ENCODE measurements at regions not wholly inside any gene's neighbourhood (a gene's known extent, or its start where the extent isn't known, plus 50 kb on each side); places are given as distances from the start of the nearest gene placed in this dataset.

GRCh38 chr13:67934617-67935330 lies 704.6 kb upstream of the PCDH9 start:
- POLR2A ChIA-PET, result interaction anchor here (0.7 kb wide), 1 partner anchor 14 kb away, joined by 3 read pairs; no protein-coding TSS in a partner anchor
- no TSS peak for BruUV-seq (replicated peaks)
- FAIRE-seq, result no peak
- TF ChIP-seq ZNF239 (CRISPR knock-in tag; IDR thresholded peaks at IDR 0.05) (no peak), HMG20A (CRISPR knock-in tag; conservative IDR thresholded peaks at IDR 0.05) (no peak), MYC (IDR thresholded peaks at IDR 0.05; ENCODE audit: low read depth, low read length) (no peak), MYC (CRISPR knock-in tag; IDR thresholded peaks at IDR 0.05; ENCODE audit: borderline replicate concordance, low read depth) (no peak), ZNF197 (CRISPR knock-in tag; IDR thresholded peaks at IDR 0.05; ENCODE audit: low read depth) (no peak), ZNF699 (CRISPR knock-in tag; IDR thresholded peaks at IDR 0.05; ENCODE audit: insufficient replicate concordance) (no peak), FOXP4 (CRISPR knock-in tag; IDR thresholded peaks at IDR 0.05; ENCODE audit: borderline replicate concordance) (no peak), MAFG (tag; conservative IDR thresholded peaks at IDR 0.05) (no peak), ZNF766 (CRISPR knock-in tag; conservative IDR thresholded peaks at IDR 0.05) (no peak), RBBP5 (IDR thresholded peaks at IDR 0.05; ENCODE audit: borderline replicate concordance, insufficient read depth, low read length, poor library complexity, severe bottlenecking) (no peak), MTF1 (CRISPR knock-in tag; IDR thresholded peaks at IDR 0.05; ENCODE audit: borderline replicate concordance) (no peak), LCOR (CRISPR knock-in tag; IDR thresholded peaks at IDR 0.05) (no peak), ZNF263 (CRISPR knock-in tag; IDR thresholded peaks at IDR 0.05; ENCODE audit: borderline replicate concordance) (no peak), ZNF695 (CRISPR knock-in tag; IDR thresholded peaks at IDR 0.05) (no peak), SNIP1 (IDR thresholded peaks at IDR 0.05; ENCODE audit: low read depth) (no peak), PHF21A (IDR thresholded peaks at IDR 0.05; ENCODE audit: borderline replicate concordance, low read depth) (no peak), MIER1 (IDR thresholded peaks at IDR 0.05; ENCODE audit: low read depth) (no peak), GABPB2 (CRISPR knock-in tag; conservative IDR thresholded peaks at IDR 0.05) (no peak)
- TF ChIP-seq, protein P1, sequence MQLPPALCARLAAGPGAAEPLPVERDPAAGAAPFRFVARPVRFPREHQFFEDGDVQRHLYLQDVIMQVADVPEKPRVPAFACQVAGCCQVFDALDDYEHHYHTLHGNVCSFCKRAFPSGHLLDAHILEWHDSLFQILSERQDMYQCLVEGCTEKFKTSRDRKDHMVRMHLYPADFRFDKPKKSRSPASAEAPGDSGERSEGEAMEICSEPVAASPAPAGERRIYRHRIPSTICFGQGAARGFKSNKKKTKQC (CRISPR knock-in tag; IDR thresholded peaks at IDR 0.05), result no peak
- TF ChIP-seq, protein P2, sequence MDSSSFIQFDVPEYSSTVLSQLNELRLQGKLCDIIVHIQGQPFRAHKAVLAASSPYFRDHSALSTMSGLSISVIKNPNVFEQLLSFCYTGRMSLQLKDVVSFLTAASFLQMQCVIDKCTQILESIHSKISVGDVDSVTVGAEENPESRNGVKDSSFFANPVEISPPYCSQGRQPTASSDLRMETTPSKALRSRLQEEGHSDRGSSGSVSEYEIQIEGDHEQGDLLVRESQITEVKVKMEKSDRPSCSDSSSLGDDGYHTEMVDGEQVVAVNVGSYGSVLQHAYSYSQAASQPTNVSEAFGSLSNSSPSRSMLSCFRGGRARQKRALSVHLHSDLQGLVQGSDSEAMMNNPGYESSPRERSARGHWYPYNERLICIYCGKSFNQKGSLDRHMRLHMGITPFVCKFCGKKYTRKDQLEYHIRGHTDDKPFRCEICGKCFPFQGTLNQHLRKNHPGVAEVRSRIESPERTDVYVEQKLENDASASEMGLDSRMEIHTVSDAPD (CRISPR knock-in tag; IDR thresholded peaks at IDR 0.05), result no peak

More at GRCh38 chr13:67934617-67935330, 704.6 kb upstream of the PCDH9 start:
- Histone ChIP-seq H3K36me3 (ENCODE audit: control insufficient read depth, insufficient read depth, low read length) (no peaks in the 10 kb centered on the region), H2AFZ (ENCODE audit: low read depth, low read length) (no peak overlapping the region), H3K4me2 (ENCODE audit: insufficient read depth, low read length) (no peak overlapping the region), H3K79me2 (ENCODE audit: control insufficient read depth, insufficient read depth, low read length) (no peaks in the 10 kb centered on the region), H4K20me1 (replicated peaks; ENCODE audit: control insufficient read depth, insufficient read depth, low read length) (no peaks in the 10 kb centered on the region), H3K9me3 (replicated peaks; ENCODE audit: control insufficient read depth, insufficient read depth, low read depth, low read length) (no peaks in the 10 kb centered on the region), H3K4me3 (no peak overlapping the region), H3K9ac (ENCODE audit: insufficient read depth in 1 of 2, low read depth in 2 of 2, low read length in 2 of 2) (no peak overlapping the region), H3K4me1 (replicated peaks in 1 of 2; ENCODE audit: control insufficient read depth in 2 of 2, insufficient read depth in 2 of 2, low read length in 2 of 2) (no peaks in the 10 kb centered on the region), H3K27me3 (ENCODE audit: control insufficient read depth in 2 of 2, insufficient read depth in 2 of 2, low read length in 2 of 2) (no peaks in the 10 kb centered on the region), H3K9me1 (ENCODE audit: control insufficient read depth, insufficient read depth, low read length) (no peaks in the 10 kb centered on the region), H3K27ac (ENCODE audit: extremely low read depth, low read depth, low read length) (no peak overlapping the region)
- 0% methylated on average over 1 of the region's 1 CpG for WGBS (ENCODE audit: insufficient coverage, low coverage, missing lambda C conversion rate)
- ATAC-seq (no peak), DNase-seq (ENCODE audit: extremely low read depth in 1 of 4, low spot score in 3 of 4) (no peak)
- intact Hi-C loops (cut with micrococcal nuclease), result no loop called here
- in situ Hi-C loops (cut with MboI), result no loop called here
- CTCF ChIA-PET (ENCODE audit: low intra/inter-chr PET ratio), result no interaction called here

Data from K562 (cell line).